ENCODE measurements at regions not wholly inside any gene's neighbourhood (a gene's known extent, or its start where the extent isn't known, plus 50 kb on each side); places are given as distances from the start of the nearest gene placed in this dataset.

- no peak for TF ChIP-seq CTCF (IDR thresholded peaks at IDR 0.05)
- no peak overlapping the region for H3K27ac ChIP-seq
- H3K36me3 ChIP-seq: no peaks in the 10 kb centered on the region
- no peaks in the 10 kb centered on the region for H3K27me3 ChIP-seq
- H3K9me3 ChIP-seq: no peaks in the 10 kb centered on the region
- no peaks in the 10 kb centered on the region for H3K4me1 ChIP-seq (ENCODE audit: control insufficient read depth in 1 of 2, insufficient read depth in 1 of 2, low read depth in 1 of 2, low read length in 1 of 2)
- H3K4me3 ChIP-seq (ENCODE audit: low read depth in 1 of 2, low read length in 1 of 2): no peak overlapping the region
Observed at GRCh38 chr20:11550657-11551338, 366.9 kb upstream of the BTBD3 start.

- no peak overlapping the region for H3K27ac ChIP-seq
- TF ChIP-seq CTCF (IDR thresholded peaks at IDR 0.05): no peak
- no peaks in the 10 kb centered on the region for H3K36me3 ChIP-seq
- no peaks in the 10 kb centered on the region for H3K9me3 ChIP-seq
- no peaks in the 10 kb centered on the region for H3K4me1 ChIP-seq (ENCODE audit: control insufficient read depth in 1 of 2, insufficient read depth in 1 of 2, low read depth in 1 of 2, low read length in 1 of 2)
- no peaks in the 10 kb centered on the region for H3K27me3 ChIP-seq
- H3K4me3 ChIP-seq (ENCODE audit: low read depth in 1 of 2, low read length in 1 of 2): no peak overlapping the region
Observed at GRCh38 chr20:11551479-11551878, 366.2 kb upstream of the BTBD3 start.

- Histone ChIP-seq H3K9me3 (no peaks in the 10 kb centered on the region), H3K4me1 (ENCODE audit: control insufficient read depth in 1 of 2, insufficient read depth in 1 of 2, low read depth in 1 of 2, low read length in 1 of 2) (no peaks in the 10 kb centered on the region), H3K27me3 (no peaks in the 10 kb centered on the region), H3K27ac (no peak overlapping the region), H3K4me3 (ENCODE audit: low read depth in 1 of 2, low read length in 1 of 2) (no peak overlapping the region), H3K36me3 (no peaks in the 10 kb centered on the region)
- TF ChIP-seq CTCF (IDR thresholded peaks at IDR 0.05): no peak
Observed at GRCh38 chr20:11553603-11554002, 364.1 kb upstream of the BTBD3 start.

- no peak for TF ChIP-seq CTCF (IDR thresholded peaks at IDR 0.05)
- H3K4me3 ChIP-seq (ENCODE audit: low read depth in 1 of 2, low read length in 1 of 2): no peak overlapping the region
Observed at GRCh38 chr20:11555510-11555909, 362.2 kb upstream of the BTBD3 start.

GRCh38 chr20:11556410-11556809 is 361.3 kb upstream of the BTBD3 start:
- Histone ChIP-seq H3K36me3 (no peaks in the 10 kb centered on the region), H3K4me1 (ENCODE audit: control insufficient read depth in 1 of 2, insufficient read depth in 1 of 2, low read depth in 1 of 2, low read length in 1 of 2) (no peaks in the 10 kb centered on the region), H3K27me3 (no peaks in the 10 kb centered on the region), H3K9me3 (no peaks in the 10 kb centered on the region), H3K27ac (no peak overlapping the region), H3K4me3 (ENCODE audit: low read depth in 1 of 2, low read length in 1 of 2) (no peak overlapping the region)
- TF ChIP-seq CTCF (IDR thresholded peaks at IDR 0.05): no peak

More at GRCh38 chr20:11555510-11555909, 362.2 kb upstream of the BTBD3 start:
- Histone ChIP-seq H3K36me3 (no peaks in the 10 kb centered on the region), H3K27ac (no peak overlapping the region), H3K9me3 (no peaks in the 10 kb centered on the region), H3K4me1 (ENCODE audit: control insufficient read depth in 1 of 2, insufficient read depth in 1 of 2, low read depth in 1 of 2, low read length in 1 of 2) (no peaks in the 10 kb centered on the region), H3K27me3 (no peaks in the 10 kb centered on the region)
